GM10248 (cell line): ENCODE measurements at regions not wholly inside any gene's neighbourhood (a gene's known extent, or its start where the extent isn't known, plus 50 kb on each side); places are given as distances from the start of the nearest gene placed in this dataset.

Source experiments
- CTCF ChIA-PET: fragments of 300-600 bp; sonication (Branson Sonifier 250); formaldehyde crosslinking; extraction: SDS; loops from one replicate; lab custom pipeline; 2021; ENCODE audit warnings: antibody characterized with exemption; lab: Yijun Ruan, JAX
- POLR2A ChIA-PET: fragments of 350-650 bp; sonication (Branson Sonifier 250); formaldehyde crosslinking; extraction: SDS; loops from one replicate; lab custom pipeline; 2020; ENCODE audit warnings: antibody characterized with exemption; lab: Yijun Ruan, JAX
- DNase-seq: peaks from one replicate; pipeline ENCODE4 v3.0.0; 2012; ENCODE audit errors: extremely low spot score
- TF ChIP-seq, protein P1 (sequence below): IDR thresholded peaks from 2 replicates; pipeline ENCODE4 v1.5.1; 2012; ENCODE audit warnings: mild to moderate bottlenecking, low read depth; ENCODE audit errors: extremely low read depth, missing control alignments, control extremely low read depth

DNA sequence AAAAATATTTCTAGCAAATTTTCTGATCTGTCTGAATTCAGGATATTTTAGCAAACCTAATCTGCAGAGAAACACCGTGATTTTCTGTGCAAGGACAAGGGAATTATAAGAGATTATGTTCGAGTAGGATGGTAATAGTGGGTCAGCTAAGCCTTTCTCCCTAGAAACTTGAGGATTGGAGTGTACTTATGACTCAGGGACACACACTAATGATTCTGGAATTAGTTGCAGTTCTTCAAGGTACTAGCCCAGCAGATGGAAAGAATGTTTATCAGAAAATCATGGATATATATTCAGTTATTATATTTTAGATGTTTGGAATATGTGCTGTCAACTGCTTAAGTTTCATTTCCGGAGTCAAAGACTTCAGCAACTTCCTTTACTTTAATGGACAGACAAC lies 177.1 kb upstream of the MAP3K7 start:
- POLR2A ChIA-PET, result no interaction called here
- CTCF ChIA-PET, result no interaction called here
- no peak for DNase-seq
- TF ChIP-seq, protein P1, sequence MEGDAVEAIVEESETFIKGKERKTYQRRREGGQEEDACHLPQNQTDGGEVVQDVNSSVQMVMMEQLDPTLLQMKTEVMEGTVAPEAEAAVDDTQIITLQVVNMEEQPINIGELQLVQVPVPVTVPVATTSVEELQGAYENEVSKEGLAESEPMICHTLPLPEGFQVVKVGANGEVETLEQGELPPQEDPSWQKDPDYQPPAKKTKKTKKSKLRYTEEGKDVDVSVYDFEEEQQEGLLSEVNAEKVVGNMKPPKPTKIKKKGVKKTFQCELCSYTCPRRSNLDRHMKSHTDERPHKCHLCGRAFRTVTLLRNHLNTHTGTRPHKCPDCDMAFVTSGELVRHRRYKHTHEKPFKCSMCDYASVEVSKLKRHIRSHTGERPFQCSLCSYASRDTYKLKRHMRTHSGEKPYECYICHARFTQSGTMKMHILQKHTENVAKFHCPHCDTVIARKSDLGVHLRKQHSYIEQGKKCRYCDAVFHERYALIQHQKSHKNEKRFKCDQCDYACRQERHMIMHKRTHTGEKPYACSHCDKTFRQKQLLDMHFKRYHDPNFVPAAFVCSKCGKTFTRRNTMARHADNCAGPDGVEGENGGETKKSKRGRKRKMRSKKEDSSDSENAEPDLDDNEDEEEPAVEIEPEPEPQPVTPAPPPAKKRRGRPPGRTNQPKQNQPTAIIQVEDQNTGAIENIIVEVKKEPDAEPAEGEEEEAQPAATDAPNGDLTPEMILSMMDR, result no peak

DNA sequence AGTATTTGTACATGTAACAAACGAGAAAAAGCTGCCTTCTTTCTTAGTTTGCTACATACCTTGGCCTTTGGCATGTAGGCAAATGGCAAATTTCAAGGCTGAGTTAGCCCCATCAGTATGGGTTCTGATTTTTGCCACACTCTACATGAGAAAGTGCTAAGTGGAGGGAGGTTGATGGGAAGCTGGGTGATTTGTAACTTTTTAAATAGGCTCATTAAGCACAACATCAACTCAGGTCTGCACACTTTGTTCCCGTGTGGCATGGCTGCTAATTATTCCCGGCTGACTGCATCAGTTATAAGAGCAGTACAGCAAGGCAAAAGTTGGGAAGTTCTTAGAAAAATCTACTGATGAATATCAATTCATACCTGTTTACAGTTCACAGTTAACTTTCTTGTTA lies 172.8 kb upstream of the MAP3K7 start:
- DNase-seq, result no peak
- CTCF ChIA-PET, result no interaction called here
- TF ChIP-seq, protein P1, result no peak
- POLR2A ChIA-PET, result no interaction called here

DNA sequence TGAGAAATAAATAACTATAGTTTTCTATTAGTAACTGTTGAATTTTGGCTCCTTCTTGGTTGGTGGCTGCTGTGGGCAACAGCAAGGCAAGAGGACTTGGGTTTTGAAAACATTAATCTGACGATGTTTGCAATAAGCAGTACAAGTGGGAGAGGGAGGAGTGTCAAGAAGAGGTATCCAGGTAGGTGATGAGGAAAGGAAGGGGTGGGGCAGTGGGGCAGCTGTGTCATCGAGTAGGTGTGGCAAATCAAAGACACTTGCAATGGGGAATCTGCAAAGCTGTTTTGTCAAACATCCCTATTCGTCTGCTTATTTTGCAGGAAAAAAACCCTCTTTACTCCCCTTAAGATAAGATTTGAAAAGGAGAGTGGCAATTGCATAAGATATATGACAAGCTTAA lies 171.9 kb upstream of the MAP3K7 start:
- TF ChIP-seq, protein P1, result no peak
- DNase-seq, result no peak
- CTCF ChIA-PET, result no interaction called here
- POLR2A ChIA-PET, result no interaction called here

DNA sequence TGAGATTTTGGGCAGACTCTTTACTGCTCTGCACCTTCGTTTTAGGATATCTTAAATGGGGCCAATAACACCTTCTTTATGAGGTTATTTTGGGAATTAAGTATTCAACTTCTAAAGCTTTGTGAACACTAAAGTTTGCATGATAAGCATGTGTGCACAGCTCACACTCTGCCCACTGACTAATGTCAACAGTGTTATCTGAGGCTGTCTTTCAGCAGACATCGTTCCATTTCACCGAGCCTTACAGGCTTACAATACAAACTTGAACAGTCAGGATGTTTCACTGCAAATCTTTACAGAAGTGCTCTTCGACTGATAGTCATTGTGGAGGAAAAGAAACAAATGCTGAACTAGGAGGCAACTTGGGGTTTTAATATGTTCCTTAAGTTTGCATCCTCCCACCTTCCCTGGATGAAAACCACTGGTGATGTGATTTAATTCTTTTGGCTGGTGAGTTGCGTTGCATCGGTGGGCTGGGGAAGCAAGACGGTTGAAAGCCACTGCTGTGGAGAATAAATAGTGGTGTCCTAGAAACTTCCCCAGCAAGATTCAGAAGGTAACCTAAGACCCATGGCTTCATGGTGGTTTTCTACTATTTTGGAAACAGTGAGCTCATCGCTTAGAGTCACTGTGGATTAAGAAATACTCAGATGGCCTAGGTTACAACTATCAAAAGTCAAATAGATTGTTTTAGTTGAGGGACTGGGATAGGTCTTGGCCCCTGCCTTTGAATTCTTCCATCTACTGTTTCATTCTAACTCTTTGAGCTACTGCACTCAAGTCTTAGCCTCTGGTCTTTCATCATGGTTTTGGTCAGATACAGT lies 167.2 kb upstream of the MAP3K7 start:
- CTCF ChIA-PET, result no interaction called here
- POLR2A ChIA-PET, result no interaction called here
- TF ChIP-seq, protein P1, result no peak
- DNase-seq, result no peak

DNA sequence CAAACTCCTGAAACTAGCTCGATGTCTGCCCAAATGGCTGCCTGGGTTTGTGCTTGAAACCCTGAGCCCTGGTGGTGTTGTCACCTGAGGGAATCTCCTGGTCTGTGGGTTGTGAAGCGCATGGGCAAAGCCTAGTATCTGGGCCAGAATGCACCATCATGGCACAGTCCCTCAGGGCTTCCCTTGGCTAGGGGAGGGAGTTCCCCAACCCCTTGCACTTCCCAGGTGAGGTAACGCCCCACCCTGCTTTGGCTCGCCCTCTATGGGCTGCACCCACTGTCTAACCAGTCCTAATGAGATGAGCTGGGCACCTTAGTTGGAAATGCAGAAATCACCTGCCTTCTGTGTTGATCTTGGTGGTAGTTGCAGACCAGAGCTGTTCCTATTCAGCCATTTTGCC lies 152.9 kb upstream of the MAP3K7 start:
- no peak for DNase-seq
- TF ChIP-seq, protein P1, result no peak
- ChIA-PET CTCF (interaction anchor here (2.1 kb wide), 1 partner anchor 13 kb away, joined by 6 read pairs; no protein-coding TSS in a partner anchor), POLR2A (no interaction called here)

DNA sequence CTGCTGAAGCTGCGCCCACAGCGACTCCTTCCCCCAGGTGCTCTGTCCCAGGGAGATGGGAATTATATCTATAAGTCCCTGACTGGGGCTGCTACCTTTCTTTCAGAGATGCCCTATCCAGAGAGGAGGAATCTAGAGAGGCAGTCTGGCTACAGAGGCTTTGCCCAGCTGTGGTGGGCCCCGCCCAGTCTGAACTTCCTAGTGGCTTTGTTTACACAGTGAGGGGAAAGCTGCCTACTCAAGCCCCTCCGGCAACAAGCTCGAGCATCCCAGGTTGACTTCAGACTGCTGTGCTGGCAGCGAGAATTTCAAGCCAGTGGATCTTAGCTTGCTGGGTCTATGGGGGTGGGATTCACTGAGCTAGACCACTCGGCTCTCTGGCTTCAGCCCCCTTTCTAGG lies 152.5 kb upstream of the MAP3K7 start:
- POLR2A ChIA-PET, result no interaction called here
- DNase-seq, result no peak
- TF ChIP-seq, protein P1, result no peak
- CTCF ChIA-PET, result no interaction called here
